ENCODE measurements at regions not wholly inside any gene's neighbourhood (a gene's known extent, or its start where the extent isn't known, plus 50 kb on each side); places are given as distances from the start of the nearest gene placed in this dataset.

DNA sequence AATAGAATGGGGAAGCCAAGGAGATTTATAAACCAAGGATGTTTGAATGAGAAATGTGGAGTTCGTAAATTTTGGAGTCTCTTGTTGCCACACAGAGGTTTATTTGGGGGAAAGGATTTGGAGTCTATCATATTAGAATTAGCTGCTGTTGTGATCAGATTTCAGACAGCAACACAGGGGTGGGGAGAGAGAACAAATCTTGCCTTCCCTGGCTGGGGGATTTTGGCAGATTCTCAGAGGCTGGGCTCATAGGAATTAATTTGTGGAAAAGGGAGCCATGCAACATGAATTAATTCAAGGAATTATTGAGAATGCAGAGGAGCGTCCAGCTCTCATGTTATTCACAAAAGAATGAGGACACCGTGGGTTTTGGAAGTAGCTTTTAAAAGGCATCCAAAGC, 73.9 kb upstream of the PRMT8 start:
- TF ChIP-seq, protein P1, sequence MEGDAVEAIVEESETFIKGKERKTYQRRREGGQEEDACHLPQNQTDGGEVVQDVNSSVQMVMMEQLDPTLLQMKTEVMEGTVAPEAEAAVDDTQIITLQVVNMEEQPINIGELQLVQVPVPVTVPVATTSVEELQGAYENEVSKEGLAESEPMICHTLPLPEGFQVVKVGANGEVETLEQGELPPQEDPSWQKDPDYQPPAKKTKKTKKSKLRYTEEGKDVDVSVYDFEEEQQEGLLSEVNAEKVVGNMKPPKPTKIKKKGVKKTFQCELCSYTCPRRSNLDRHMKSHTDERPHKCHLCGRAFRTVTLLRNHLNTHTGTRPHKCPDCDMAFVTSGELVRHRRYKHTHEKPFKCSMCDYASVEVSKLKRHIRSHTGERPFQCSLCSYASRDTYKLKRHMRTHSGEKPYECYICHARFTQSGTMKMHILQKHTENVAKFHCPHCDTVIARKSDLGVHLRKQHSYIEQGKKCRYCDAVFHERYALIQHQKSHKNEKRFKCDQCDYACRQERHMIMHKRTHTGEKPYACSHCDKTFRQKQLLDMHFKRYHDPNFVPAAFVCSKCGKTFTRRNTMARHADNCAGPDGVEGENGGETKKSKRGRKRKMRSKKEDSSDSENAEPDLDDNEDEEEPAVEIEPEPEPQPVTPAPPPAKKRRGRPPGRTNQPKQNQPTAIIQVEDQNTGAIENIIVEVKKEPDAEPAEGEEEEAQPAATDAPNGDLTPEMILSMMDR (IDR thresholded peaks at IDR 0.05), result no peak
- no peak for TF ChIP-seq POLR2A (IDR thresholded peaks at IDR 0.05)
